ENCODE measurements at regions not wholly inside any gene's neighbourhood (a gene's known extent, or its start where the extent isn't known, plus 50 kb on each side); places are given as distances from the start of the nearest gene placed in this dataset.
"Not testable (repeated sequence)": the region's sequence is repeated elsewhere in the genome, so short reads cannot be mapped to it uniquely, and the experiment has no call there.

DNA sequence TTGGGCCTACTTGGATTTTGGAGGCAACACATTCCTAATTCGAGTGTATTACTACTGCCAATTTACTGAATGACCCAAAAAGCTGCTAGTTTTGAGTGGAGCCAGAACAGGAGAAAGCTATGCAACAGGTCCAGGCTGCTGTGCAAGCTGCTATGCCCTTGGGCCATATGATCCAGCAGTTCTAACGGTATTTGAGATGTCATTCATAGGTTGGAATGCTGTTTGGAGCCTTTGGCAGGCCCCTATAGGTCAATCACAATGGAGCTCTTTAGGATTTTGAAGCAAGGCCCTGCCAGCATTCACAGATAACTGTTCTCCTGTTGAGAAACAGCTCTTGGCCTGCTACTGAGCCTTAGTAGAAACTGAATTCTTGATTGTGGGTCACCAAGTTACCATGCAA, 368.7 kb downstream of the CDH19 start:
- Mint-ChIP-seq H3K27me3 (no peaks in the 10 kb centered on the region), H3K9me3 (peaks cover 7% of the 10 kb centered on the region), H3K36me3 (ENCODE audit: low read depth) (no peaks in the 10 kb centered on the region), H3K27ac (no peak overlapping the region), H3K4me1 (no peaks in the 10 kb centered on the region), H3K4me3 (no peak overlapping the region)
- POLR2A ChIA-PET, result no interaction called here
- CTCF ChIA-PET, result no interaction called here
- DNase-seq, result no peak

DNA sequence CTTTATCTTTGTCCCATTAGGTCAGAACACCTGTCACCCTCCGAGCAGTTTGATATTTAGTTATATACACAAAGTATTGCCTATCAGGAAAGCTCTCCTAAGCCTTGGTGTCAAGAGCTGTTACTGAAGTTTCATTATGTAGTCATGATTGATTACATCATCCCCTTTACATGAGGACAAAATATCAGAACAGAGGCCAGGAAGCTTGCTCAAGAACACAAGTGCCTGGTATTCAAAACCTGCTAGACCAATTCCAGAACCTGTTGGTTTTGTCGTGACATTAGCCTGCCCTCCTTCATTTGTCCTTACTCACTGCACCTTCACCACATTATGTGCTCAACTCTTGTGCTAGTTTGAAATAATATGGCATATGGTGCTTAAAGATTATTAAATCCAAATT, 377.1 kb downstream of the CDH19 start:
- POLR2A ChIA-PET, result no interaction called here
- Mint-ChIP-seq H3K4me1 (no peaks in the 10 kb centered on the region), H3K36me3 (ENCODE audit: low read depth) (no peaks in the 10 kb centered on the region), H3K27me3 (no peaks in the 10 kb centered on the region), H3K9me3 (peaks cover 11% of the 10 kb centered on the region), H3K4me3 (no peak overlapping the region), H3K27ac (no peak overlapping the region)
- CTCF ChIA-PET, result no interaction called here
- no peak for DNase-seq

DNA sequence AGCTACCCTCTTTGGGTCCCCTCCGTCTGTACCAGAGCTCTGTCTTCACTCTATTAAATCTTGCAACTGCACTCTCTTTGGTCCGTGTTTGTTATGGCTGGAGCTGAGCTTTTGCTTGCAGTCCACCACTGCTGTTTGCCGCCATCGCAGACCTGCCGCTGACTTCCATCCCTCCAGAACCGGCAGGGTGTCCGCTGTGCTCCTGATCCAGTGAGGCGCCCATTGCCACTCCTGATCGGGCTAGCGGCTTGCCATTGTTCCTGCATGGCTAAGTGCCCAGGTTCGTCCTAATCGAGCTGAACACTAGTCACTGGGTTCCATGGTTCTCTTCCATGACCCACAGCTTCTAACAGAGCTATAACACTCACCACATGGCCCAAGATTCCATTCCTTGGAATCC, 380.6 kb downstream of the CDH19 start:
- DNase-seq; H3K4me3 Mint-ChIP-seq; H3K4me1 Mint-ChIP-seq; H3K27ac Mint-ChIP-seq; CTCF ChIA-PET; H3K36me3 Mint-ChIP-seq (ENCODE audit: low read depth); POLR2A ChIA-PET; H3K27me3 Mint-ChIP-seq: not testable (repeated sequence)
- H3K9me3 Mint-ChIP-seq, result peaks cover 14% of the 10 kb centered on the region

DNA sequence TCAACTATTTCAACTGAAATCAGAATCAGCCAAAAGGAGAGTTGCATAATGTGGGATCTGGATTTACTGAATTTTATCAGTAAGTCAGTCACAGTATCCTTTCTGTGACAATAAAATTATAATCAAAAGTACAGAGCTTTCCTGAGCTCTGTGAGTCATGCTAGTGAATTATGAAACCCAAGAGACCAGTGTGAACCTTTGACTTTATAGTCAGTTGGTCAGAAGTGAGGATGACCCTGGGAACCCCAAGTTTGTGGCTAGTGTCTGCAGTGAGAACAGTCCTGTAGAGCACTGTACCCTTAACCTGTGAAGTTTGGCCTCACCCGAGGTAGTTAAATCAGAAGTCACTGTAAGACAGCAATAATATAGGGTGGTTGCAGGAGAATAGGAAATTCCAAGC, 381.7 kb downstream of the CDH19 start:
- Mint-ChIP-seq H3K4me3 (no peak overlapping the region), H3K27me3 (no peaks in the 10 kb centered on the region)

DNA sequence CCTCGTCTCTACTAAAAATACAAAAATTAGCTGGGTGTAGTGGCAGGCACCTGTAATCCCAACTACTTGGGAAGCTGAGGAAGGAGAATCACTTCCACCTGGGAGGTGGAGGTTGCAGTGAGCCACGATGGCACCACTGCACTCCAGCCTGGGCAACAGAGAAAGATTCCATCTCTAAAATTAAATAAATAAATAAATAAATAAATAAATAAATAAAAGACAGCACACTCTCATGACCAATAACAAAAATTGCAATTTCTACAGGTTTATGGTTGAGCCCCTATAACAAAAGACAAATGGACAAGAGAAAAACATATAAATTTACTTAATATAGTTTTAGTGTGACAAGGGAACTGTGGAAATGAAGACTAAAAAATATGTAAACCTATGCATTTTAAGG, 384.1 kb downstream of the CDH19 start:
- no peak for DNase-seq
- ChIA-PET CTCF (no interaction called here), POLR2A (no interaction called here)
- Mint-ChIP-seq H3K4me3 (no peak overlapping the region), H3K4me1 (no peaks in the 10 kb centered on the region), H3K9me3 (peaks cover 14% of the 10 kb centered on the region), H3K27ac (no peak overlapping the region), H3K27me3 (no peaks in the 10 kb centered on the region), H3K36me3 (ENCODE audit: low read depth) (no peaks in the 10 kb centered on the region)

More for the DNA sequence above, 381.7 kb downstream of the CDH19 start:
- ChIA-PET CTCF (interaction anchor here (1.3 kb wide), 1 partner anchor 29 kb away, joined by 3 read pairs; no protein-coding TSS in a partner anchor), POLR2A (no interaction called here)
- H3K36me3 Mint-ChIP-seq (ENCODE audit: low read depth), result no peaks in the 10 kb centered on the region
- H3K9me3 Mint-ChIP-seq, result peaks cover 14% of the 10 kb centered on the region
- H3K27ac Mint-ChIP-seq, result no peak overlapping the region
- no peak for DNase-seq
- H3K4me1 Mint-ChIP-seq, result no peaks in the 10 kb centered on the region

DNA sequence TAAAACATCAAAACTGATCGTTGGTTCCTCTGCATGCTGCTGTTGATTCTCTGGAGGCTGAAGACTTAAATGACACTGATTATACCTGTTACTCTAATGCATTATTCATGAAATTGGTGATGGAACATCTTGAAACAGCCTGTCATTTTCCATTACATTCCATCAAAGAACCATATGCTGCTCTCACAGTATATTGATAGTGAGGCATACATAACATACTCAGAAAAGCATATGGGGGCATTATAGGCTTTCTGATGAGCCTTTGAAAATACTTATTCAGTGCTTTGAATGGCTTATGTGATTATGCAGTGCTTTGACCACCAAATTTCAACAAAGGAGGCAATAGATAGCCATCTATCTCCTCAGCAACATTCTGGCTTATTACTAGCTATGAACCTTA, 392.1 kb downstream of the CDH19 start:
- no peaks in the 10 kb centered on the region for H3K4me1 Mint-ChIP-seq
- H3K4me3 Mint-ChIP-seq, result no peak overlapping the region
- no peaks in the 10 kb centered on the region for H3K27me3 Mint-ChIP-seq
- H3K27ac Mint-ChIP-seq, result no peak overlapping the region
- DNase-seq, result no peak
- ChIA-PET CTCF (no interaction called here), POLR2A (no interaction called here)
- no peaks in the 10 kb centered on the region for H3K36me3 Mint-ChIP-seq (ENCODE audit: low read depth)
- H3K9me3 Mint-ChIP-seq, result no peaks in the 10 kb centered on the region

DNA sequence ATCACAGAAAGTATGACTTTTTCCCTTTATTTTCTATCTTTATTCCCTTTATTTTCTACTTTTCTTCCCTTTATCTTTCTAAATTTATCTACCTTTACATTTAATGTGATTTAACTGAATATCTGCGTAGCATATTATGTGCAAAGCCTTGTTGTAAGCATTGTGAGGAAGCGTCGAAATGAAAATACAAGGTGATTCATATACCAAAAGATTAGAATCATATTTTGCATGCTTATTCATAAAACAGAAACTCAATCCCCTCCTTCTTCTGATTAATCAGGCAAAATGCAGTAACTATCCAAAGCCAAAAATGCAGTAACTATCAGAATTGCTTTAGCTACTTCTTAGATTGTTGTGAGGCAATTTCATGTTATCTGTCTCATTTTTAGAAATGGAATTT, 393.0 kb downstream of the CDH19 start:
- Mint-ChIP-seq H3K4me3 (no peak overlapping the region), H3K4me1 (no peaks in the 10 kb centered on the region), H3K27me3 (no peaks in the 10 kb centered on the region), H3K36me3 (ENCODE audit: low read depth) (no peaks in the 10 kb centered on the region), H3K27ac (no peak overlapping the region), H3K9me3 (no peaks in the 10 kb centered on the region)
- ChIA-PET CTCF (no interaction called here), POLR2A (no interaction called here)
- no peak for DNase-seq

DNA sequence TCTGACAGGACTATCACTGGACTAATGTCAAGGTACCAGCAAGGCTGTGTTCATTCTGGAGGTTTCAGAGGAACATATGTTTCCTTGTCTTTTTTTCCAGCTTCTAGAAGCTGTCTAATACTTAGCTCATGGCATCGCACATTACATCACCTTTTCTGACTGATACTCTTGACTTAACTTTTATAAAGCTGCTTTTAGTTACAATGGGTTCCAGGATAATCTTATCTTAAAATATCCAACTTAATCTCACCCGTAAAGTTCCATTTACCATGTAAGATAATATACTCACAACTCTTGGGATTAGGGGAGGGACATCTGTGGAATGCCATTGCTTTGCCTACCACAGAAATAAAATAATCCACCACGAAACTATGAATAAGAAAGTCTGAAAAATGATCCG, 394.2 kb downstream of the CDH19 start:
- H3K27me3 Mint-ChIP-seq, result no peaks in the 10 kb centered on the region
- no peak for DNase-seq
- H3K4me1 Mint-ChIP-seq, result no peaks in the 10 kb centered on the region
- H3K9me3 Mint-ChIP-seq, result no peaks in the 10 kb centered on the region
- no peaks in the 10 kb centered on the region for H3K36me3 Mint-ChIP-seq (ENCODE audit: low read depth)
- ChIA-PET CTCF (no interaction called here), POLR2A (no interaction called here)
- no peak overlapping the region for H3K4me3 Mint-ChIP-seq
- H3K27ac Mint-ChIP-seq, result no peak overlapping the region

DNA sequence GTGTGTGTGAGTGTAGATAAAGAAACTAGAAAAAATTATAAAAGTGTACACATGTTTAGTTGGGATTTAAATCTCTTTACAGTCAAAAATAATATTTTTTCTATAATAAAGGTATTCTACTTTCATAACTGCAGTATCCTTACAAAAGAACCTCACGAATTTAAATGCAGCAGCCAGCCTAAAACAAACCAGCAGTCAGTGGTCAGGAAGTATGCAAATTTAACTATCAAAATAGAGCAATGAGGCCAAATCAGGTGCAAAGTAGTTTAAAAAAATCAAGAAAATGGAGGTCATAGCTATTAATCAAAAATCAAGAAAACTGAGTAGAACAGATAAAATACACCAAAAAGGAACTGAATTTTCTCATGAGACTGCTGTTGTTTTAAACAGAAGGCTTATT, 407.1 kb downstream of the CDH19 start:
- Mint-ChIP-seq H3K27ac (no peak overlapping the region), H3K4me3 (no peak overlapping the region), H3K27me3 (no peaks in the 10 kb centered on the region), H3K36me3 (ENCODE audit: low read depth) (no peaks in the 10 kb centered on the region), H3K9me3 (no peaks in the 10 kb centered on the region), H3K4me1 (no peaks in the 10 kb centered on the region)
- ChIA-PET CTCF (interaction anchor here (0.7 kb wide), 1 partner anchor 114 kb away, joined by 3 read pairs; no protein-coding TSS in a partner anchor), POLR2A (no interaction called here)
- no peak for DNase-seq

DNA sequence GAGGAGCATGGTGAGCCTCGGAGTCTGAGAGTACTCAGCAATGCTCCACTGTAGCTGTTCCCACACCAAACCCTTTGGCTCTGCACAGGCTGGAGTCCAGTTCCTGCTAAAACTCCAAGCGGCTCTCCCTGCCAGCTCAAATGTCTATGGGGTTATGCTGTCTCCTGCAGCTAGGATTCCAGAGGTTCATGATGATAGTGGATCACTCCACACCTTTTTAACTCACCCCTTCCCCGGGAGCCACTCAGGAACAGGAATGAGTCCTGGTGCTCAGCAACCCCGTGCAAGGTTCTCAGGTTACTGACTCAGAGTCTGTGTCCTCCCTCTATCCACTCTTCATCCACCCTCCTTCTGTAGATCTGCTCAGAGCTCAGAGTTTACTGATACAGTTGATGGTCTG, 410.0 kb downstream of the CDH19 start:
- ChIA-PET POLR2A (no interaction called here), CTCF (interaction anchor here (1.0 kb wide), 1 partner anchor 28 kb away, joined by 3 read pairs; no protein-coding TSS in a partner anchor)
- Mint-ChIP-seq H3K36me3 (ENCODE audit: low read depth) (no peaks in the 10 kb centered on the region), H3K27me3 (no peaks in the 10 kb centered on the region), H3K27ac (no peak overlapping the region), H3K4me1 (no peaks in the 10 kb centered on the region), H3K4me3 (no peak overlapping the region), H3K9me3 (no peaks in the 10 kb centered on the region)
- no peak for DNase-seq

DNA sequence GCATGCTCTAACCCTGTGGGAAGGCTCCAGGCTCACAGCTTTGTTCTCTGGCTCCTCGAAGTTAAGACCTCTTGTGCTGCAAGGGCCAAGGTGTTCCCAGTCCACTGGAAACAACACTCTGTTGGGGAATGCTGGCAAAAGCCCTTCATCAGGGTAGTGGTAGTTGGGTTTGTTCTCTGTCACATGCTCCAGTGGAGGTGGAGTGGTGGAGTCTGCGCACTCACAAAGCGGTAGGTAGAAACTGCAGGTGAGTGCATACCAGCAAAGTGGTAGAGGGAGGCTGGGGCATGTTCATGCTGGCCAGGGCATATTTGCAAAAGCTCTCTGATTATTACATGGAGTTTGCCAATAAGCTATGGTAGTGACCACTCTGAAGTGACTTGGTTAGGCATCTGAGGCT, 410.5 kb downstream of the CDH19 start:
- no peaks in the 10 kb centered on the region for H3K4me1 Mint-ChIP-seq
- H3K27me3 Mint-ChIP-seq, result no peaks in the 10 kb centered on the region
- H3K27ac Mint-ChIP-seq, result no peak overlapping the region
- H3K4me3 Mint-ChIP-seq, result no peak overlapping the region
- peaks cover 3% of the 10 kb centered on the region for H3K9me3 Mint-ChIP-seq
- H3K36me3 Mint-ChIP-seq (ENCODE audit: low read depth), result no peaks in the 10 kb centered on the region
- ChIA-PET CTCF (interaction anchor here (1.0 kb wide), 1 partner anchor 29 kb away, joined by 3 read pairs; no protein-coding TSS in a partner anchor), POLR2A (no interaction called here)
- DNase-seq, result no peak

DNA sequence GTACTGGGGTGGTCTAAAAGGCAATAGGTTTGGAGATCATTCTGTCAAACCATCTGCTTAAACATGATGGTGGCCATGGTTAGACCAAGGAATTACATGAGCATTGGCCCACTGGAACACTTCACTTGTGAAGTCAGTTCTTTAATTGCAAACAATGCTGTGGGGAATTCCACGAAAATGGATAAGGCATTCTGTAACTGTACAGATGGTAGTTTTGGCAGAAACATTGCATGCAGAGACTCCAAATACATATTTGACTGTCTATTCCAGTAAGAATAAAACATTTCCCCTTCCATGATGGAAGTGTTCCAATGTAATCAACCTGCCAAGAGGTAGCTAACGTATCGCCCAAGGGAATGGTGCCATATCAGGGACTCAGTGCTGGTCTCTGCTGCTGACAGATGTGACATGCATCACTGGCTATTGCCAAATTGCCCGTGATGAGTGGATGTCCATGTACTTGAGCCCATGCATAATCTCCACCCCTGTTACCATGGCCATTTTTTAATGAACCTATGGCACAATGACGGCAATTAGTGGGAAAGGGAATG, 417.9 kb downstream of the CDH7 start:
- Mint-ChIP-seq H3K36me3 (ENCODE audit: low read depth) (no peaks in the 10 kb centered on the region), H3K4me3 (no peak overlapping the region), H3K27me3 (no peaks in the 10 kb centered on the region), H3K9me3 (peaks cover 8% of the 10 kb centered on the region), H3K4me1 (no peaks in the 10 kb centered on the region), H3K27ac (no peak overlapping the region)
- POLR2A ChIA-PET, result no interaction called here
- DNase-seq, result no peak
- CTCF ChIA-PET, result no interaction called here

DNA sequence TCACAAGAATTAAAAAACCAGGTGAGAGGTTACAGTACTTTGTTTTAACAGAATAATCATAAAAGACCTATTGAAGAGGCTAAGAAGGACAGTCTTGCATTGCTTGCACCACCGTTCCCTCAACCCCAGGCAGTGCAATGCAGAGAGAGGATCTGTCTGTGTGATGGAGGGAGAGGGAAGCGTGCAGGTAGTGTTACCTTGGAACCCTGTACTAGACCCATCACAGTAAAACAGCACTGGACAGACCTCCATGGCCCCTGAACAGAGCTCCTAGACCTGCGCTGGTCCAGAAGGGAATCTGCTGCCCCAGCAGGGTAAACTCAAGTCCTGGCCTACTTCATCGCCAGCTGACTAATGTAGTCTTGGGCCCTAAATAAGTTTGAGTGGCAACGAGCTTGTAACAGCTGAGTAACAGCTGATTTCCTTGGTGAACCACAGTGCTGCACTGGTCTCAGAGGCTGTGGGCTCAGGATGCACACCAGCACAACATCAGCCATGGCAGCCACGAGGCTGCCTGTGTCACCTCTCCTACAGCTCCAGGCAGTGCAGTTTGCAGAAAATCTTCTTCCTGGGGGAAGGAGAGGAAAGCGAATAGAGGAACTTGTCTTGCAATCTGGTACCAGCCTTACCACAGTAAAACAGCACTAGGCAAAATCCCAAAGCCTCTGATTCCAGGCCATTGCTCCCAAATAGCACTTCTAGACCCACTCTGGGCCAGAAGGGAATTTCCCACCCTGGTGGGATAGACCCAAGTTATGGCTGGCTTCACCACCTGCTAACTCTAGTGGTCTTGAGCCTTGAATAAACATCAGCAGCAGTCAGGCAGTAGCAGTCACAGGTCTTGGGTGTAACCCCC, 417.2 kb downstream of the CDH7 start:
- Mint-ChIP-seq H3K4me3 (no peak overlapping the region), H3K27me3 (no peaks in the 10 kb centered on the region), H3K4me1 (no peaks in the 10 kb centered on the region), H3K36me3 (ENCODE audit: low read depth) (no peaks in the 10 kb centered on the region), H3K9me3 (peaks cover 8% of the 10 kb centered on the region), H3K27ac (no peak overlapping the region)
- no peak for DNase-seq
- ChIA-PET CTCF (no interaction called here), POLR2A (no interaction called here)

DNA sequence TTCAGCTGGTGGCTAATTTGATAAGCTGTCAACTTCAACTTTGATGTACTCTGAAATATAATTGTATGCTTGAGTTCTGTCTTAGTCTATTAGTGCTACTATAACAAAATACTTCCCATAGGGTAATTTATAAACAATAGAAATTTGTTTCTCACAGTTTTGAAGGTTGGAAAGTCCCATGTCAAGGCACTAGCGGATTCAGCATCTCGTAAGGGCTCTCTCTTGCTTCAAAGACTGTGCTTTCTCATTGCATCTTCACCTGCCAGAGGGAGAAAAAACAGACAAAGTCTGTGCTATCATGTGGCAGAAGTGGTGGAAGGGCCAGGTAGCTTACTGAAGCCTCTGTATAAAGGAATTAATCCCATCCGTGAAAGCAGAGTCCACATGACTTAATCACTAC, 409.2 kb downstream of the CDH7 start:
- H3K9me3 Mint-ChIP-seq, result peaks cover 8% of the 10 kb centered on the region
- no peaks in the 10 kb centered on the region for H3K27me3 Mint-ChIP-seq
- POLR2A ChIA-PET, result no interaction called here
- no peaks in the 10 kb centered on the region for H3K36me3 Mint-ChIP-seq (ENCODE audit: low read depth)
- H3K27ac Mint-ChIP-seq, result no peak overlapping the region
- no peak for DNase-seq
- CTCF ChIA-PET, result no interaction called here
- H3K4me3 Mint-ChIP-seq, result no peak overlapping the region
- H3K4me1 Mint-ChIP-seq, result no peaks in the 10 kb centered on the region

Data from activated CD4-positive, alpha-beta T cell treated with anti-CD3 and anti-CD28 coated beads, Interleukin-2, amount 10 ng/mL, durations not matched to agents 7 days and 5 days (primary cell).